ENCODE measurements at regions not wholly inside any gene's neighbourhood (a gene's known extent, or its start where the extent isn't known, plus 50 kb on each side); places are given as distances from the start of the nearest gene placed in this dataset.
"Not testable (repeated sequence)": the region's sequence is repeated elsewhere in the genome, so short reads cannot be mapped to it uniquely, and the experiment has no call there.

DNA sequence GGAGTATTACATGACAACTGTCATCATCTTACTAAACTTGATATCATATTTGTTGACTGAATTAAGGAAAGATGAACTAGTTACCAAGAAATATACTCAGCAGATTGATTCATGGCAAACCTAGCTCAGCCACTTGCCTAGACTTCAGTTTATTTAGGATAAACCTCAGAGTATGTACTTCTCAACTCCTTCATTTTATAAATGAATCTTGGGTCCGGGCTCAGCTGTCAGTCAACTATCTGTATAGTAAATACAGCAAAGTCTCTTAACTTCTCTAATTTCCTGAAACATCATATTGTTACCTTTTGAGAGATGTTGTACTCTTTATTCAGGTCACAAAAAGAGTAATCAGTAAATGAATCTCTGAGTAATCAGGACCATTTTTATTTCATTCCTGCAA lies 211.0 kb upstream of the KLF14 start:
- no peak for DNase-seq (ENCODE audit: low read depth in 2 of 2)

DNA sequence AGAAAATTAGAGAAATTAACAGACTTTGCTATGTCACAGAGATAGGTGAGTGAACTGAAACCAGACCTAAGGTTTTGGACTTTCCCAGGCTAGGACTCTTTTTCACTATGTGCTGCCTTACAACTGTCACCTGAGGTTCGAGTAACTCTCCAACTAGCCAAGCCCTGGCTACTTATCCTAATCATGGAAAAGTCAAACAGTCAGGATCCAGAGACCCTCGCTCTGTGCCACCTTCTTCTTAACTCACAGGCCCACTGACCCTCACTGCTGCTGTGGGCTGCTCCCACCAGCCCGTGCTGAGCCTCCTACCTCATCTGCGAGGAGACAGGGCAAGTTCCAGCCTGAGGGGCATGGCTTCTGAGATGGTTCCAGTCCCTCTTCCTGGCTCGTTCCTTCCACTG lies 211.4 kb upstream of the KLF14 start:
- DNase-seq (ENCODE audit: low read depth in 2 of 2): no peak

DNA sequence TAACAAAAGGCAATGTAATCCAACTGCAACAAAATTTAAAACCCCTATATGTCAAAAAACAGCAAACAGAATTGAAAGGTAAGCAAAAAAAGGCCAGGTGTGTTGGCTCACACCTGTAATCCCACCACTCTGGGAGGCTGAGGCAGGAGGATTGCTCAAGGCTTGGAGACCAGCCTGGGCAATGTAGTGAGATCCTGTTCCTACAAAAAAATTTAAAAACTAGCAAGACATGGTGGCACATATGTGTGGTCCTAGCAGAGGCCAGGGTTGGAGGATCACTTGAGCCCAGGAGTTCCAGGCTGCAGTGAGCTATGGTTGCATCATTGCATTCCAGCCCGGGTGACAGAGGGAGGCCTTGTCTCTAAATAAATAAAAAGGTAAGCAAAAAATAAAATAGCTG lies 212.1 kb upstream of the KLF14 start:
- no peak for DNase-seq (ENCODE audit: low read depth in 2 of 2)

DNA sequence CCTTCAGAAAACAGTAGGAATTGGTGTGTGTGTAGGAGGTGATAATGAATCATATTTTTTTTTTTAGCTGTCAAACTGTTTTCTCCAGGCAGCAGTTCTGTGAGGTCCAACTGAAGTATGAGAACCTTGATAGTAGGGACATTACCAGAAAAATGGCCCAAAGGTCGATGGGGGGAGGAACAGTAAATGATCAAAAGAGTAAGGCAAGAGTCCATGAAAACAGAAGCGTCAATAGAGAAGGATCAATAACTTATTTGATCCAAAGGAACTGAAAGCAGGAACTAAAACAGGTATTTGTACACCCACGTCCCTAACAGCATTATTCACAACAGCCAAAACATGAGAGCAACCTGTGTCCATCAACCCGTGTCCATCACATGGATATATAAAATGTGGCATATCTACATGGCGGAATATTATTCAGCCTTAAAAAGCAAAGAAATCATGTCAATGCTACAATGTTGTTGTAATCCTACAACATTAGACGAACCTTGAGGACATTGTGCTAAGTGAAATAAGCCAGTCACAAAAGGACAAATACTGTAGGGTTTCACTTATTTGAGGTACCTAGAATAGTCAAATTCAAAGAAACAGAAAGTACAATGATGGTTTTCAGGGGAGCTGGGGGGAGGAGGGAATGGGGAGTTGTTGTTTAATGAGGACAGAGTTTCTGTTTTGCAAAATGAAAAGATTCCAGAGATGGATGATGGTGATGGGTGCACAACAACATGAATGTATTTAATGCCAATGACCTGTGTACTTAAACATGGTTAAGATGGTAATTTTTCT lies 214.0 kb upstream of the KLF14 start:
- DNase-seq (ENCODE audit: low read depth in 2 of 2): no peak

DNA sequence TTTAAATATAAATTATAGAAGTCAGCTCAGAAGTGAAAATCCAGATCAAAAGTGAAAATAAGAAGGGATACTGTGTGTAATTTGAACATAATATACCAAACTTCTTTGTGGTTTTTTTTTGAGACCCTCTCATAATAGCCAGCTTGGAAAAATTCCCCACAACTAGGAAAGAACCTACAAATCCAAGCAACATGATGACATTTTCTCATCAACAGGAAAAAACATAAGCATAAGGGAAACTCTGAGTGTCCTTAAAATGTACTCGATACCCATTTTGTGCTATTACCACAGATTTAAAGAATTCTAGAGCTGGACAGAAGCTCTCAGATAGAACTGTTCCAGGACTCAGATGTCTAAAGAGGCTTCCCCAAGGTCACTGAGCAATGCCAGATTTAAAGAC lies 214.8 kb upstream of the KLF14 start:
- DNase-seq (ENCODE audit: low read depth in 2 of 2): no peak

DNA sequence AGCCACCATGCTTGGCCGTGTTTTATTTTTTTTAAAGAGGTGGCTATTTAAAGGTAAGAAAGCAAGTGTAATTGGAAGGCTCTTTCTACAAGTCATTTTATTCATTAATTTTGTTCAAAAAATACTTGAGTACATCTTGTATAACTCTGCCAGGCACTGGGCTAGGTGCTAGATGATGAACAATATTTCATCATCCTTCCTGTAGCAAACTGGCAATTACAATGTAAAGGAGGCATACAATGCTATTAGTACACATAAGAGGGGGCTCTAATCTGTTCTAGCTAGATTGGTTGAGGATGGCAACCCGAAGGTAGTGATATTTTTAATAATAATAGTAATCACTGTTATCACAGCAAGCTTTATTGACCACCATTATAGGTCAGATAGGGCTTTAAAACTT lies 215.5 kb upstream of the KLF14 start:
- no peak for DNase-seq (ENCODE audit: low read depth in 2 of 2)

DNA sequence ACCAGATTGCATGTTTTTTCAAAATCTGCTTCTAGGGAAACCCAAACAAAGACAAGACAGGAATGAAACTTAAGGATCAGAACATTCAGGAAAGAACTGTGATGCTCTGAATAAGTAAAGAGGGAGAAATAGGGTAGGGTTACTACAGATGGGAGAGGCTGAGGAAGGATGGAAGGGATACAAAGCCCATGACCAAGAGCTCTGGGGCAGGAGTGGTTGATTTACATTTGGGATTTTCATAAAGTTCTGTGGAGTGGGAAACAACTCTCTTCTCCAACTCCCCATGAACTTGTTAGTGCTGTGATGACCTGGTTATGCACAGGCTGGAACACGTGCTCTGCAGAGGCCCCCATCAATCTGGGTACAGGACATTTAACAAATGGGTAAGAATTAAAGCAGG lies 216.0 kb upstream of the KLF14 start:
- no peak for DNase-seq (ENCODE audit: low read depth in 2 of 2)

DNA sequence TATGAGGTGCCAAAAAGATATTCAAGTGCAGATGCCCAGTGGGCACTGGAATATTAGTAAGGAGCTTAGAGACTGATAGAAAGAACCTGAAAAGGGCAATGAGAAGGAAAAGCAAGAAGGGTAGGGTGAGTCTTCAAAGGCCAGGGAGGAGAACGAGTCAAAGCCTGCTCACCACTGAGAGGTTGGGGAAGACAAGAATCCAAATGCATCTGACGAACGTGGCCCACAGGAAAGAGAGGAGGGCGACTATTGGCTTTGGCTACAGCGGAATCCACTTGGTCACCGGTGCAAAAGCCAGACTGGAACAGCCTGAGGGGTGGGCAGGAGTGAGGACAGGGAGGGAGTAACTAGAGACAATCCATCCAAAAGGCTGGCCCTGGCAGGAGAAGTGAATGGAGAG lies 216.7 kb upstream of the KLF14 start:
- DNase-seq (ENCODE audit: low read depth in 2 of 2): no peak

DNA sequence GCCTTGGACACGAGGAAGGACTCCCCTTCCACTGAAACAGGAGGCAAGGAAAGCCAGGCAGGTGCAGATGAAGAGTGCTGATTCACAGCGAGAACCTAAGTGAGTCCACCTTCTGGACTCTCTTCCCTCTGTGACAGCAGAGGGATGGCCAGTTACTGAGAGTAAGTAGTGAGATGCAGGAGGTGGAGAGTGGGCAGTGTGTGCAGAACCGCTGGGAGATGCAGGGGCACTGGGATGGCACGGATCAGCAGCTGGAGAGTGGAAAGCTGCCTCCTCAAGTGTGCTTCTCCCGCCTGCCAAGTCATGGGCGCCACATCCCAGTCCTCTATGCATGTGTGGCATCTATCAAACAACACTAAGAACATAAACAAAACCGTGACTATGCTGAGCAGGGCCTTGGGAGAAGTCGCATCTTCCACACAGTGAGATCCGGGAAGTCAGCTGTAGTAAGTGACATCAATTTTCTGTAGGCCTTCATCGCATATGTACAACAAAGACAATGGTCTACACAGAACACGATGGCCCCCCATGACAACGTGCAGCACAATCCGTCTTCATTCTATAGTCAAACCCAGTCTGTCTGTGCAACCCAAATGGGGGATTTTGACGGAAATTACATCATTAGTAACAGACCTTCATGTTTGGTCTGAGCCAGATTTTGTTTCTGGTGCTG lies 217.4 kb upstream of the KLF14 start:
- DNase-seq (ENCODE audit: low read depth in 2 of 2): no peak

DNA sequence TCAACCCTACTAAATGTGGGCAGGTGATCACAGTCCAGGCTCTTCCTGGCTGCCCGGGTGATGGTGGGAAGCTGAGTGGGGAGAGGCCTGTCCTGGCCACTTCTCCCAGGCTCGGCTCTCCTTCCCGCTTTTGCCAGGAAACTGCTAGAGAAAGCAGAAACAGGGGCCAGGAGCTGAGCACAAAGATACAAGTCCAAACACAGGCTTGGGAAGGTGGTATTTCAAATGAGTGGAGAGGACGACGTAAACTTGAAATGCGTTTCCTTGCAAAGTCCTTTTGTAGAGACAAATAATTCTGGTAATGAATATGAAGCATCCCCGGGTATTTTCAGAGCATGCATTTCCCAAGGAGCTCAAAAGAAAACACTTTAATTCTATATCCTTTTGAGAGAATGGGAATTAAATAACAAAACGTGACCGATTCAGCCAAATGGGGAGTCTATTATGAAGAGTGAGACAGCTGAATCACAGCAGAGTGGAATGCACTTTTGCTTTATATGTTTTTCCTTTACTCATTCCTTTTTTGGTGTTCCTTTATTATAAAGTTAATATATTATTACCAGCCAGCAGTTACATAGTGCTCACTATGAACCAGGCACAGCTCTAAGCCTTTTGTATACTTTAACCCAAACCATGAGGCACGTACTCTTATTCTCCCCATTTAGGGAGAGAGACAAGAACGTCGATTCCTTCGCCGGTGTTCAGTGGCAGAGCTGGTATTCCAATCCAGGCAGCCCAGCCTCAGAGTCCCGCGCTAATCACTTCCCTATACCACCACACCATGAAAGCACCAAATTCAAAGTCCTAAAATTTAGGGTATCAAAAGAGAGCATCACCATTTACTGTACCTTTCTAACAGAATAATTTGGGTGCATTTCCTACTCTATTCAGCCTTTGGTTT lies 218.2 kb upstream of the KLF14 start:
- DNase-seq (ENCODE audit: low read depth in 2 of 2): no peak

DNA sequence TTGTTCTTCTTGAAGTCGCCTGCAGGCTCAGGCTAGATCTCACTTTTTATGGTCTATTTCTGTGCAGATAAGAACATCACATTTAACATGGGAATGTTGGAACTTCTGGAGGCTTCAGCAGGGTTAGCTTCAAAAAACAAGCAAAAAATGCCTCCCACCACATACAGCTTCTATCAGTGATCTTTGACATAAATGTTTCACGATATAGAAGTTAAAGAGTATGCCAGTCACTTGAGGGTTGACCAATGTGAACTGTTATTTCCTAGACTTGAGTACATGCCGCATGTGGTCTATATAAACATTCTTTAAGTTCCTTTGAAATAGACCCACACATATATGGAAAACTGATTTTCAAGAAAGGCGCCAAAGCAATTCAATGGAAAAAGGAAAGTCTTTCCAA lies 219.2 kb upstream of the KLF14 start:
- DNase-seq (ENCODE audit: low read depth in 2 of 2): no peak

DNA sequence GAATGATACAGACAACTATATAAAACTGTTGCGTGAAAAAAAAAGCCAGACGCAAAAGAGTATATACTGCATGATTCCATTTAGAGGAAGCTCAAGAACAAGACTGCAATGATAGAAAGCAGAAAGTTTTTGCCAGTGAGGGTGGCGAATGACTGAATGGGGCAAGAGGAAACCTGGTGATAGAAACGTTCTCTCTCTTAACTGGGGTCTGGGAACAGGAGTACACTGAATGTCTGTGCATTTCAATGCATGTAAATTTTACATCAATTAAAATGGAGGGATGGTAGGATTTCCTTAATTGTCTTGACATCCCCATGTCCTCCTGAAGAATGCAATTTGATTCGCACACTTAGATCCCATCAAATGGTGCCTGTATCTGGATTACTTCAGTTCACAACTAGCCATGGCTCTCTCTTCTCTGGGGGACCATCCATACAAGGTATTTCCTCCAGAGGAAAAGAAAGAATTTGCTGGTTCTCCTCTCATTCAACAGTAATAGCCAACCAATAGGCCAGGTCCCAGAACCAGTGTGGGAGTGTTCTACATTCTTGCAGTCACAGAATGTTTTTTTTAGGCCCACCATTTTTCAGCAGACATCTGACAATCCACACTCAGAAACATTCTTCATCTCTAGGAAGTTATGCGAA lies 221.0 kb upstream of the KLF14 start:
- DNase-seq (ENCODE audit: low read depth in 2 of 2): no peak

DNA sequence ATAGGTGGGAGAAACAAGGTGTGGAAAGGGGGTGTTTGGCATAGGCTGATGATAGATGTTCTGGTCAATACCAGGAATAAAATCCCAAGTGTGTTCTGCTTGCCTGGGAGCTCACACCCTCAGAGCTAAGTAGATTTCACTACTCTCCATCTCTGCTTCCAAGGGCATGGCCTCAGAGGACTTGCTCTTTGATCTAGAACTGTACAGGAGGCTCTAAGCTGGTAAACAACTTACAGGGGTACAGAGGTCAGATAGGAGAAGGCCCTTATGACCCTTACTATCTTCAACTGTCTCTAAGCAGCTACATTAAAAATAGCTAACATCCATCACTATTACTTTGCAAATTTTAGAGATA lies 221.5 kb upstream of the KLF14 start:
- no peak for DNase-seq (ENCODE audit: low read depth in 2 of 2)

DNA sequence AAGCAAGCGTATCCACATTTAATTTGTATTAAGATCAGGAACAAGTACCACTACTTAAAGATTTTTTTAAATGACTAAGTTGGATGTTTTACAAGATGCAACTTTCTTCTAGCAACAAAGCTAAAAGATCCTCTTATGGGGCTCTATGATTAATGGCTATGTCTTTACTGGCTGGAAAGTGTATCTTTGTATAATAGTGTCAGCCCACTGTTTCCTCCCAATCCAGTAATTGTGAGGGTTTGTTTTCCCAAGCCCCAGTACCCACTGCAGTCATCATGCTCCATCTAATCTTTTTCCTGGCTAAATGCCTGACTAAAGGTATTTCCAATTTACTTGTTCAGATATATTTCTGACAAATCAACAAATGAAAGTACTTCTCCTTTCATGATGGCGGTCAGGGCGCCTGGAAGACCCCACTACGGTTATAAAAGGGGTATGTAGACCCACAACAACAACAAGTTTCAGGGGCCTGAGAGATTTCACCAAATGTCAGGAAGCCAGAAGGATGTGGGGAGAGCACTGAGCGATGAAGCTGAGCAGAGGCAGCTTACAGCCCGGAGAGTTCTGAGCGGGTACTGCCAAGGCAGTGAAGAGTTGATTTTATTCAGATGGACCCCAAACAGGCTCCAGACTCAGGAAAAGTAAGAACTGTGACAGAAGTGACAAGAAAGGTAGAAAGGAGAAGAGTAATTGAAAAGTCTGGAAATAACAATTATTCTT lies 222.6 kb upstream of the KLF14 start:
- DNase-seq (ENCODE audit: low read depth in 2 of 2): no peak

DNA sequence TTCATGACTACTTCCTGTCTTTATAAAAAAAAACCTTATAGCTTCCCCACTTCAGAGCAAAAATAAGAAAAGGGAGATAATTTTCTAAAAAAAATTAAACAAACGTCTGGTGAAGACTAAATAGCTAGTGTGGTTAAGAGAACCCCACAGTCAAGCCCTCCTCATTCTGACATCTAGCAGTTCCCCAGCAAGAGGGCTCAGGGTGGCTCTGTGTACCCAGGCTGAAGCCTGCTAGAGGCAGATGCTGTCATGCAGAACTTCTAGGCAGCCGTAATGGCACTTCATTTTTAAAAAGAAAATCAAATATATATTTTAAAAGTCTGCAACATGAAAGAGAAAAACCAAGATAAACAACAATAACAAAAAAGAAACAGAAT lies 223.1 kb upstream of the KLF14 start:
- no peak for DNase-seq (ENCODE audit: low read depth in 2 of 2)

DNA sequence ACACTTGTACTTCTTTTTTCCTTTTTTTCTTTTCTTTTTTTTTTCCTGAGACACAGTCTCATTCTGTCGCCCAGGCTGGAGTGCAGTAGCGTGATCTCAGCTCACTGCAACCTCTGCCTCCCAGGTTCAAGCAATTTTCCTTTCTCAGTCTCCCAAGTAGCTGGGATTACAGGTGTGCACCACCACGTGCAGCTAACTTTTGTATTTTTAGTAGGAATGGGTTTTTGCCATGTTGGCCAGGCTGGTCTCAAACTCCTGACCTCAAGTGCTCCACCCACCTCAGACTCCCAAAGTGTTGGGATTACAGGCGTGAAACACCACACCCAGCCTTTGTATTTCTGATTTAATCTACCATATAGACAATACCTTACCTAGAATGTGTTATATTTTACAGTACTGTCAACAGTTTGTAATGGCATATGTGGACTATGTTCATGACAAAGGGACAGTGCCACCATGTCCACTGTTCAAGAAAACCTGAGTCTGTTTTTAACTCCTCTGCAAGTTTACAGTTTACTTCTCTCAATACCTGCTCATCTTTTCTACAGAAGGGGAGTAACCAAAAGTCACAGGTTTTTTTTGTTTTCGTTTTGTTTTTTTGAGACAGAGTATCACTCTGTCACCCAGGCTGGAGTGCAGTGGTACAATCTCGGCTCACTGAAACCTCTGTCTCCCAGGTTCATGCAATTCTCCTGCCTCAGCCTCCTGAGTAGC lies 223.9 kb upstream of the KLF14 start:
- DNase-seq (ENCODE audit: low read depth in 2 of 2): not testable (repeated sequence)

DNA sequence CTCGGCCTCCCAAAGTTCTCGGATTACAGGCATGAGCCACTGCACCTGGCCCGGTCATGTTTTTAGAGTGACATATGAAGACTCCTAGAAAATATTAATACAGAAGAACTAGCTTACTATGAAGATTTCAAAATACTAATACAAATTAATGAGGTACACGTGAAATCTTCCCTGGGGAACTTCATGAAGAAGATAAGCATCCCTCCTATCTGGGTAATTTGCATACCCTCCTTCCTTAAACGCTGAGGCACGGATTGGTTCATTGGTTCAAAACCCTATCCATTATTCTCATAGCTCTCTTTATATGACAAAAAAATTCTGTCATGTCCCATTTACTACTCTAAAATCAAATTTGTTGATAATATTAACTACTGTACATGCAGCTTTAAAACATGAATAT lies 224.8 kb upstream of the KLF14 start:
- no peak for DNase-seq (ENCODE audit: low read depth in 2 of 2)

DNA sequence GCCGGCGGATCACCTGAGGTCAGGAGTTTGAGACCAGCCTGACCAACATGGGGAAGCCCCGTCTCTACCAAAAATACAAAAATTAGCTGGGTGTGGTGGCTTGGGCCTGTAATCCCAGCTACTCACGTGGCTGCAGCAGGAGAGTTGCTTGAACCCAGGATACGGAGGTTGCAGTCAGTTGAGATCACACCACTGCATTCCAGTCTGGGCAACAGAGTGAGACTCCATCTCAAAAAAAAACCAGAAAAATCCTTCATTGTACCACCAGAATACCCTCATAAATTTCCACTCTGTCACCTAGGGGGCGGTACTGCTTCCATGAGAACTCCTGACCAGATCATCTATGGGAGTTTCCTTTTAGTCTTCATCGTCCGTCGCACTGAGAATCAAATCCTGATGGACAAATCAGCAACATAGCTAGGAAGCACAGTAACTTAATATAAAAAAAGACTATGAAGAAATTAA lies 225.8 kb upstream of the KLF14 start:
- DNase-seq (ENCODE audit: low read depth in 2 of 2): no peak

DNA sequence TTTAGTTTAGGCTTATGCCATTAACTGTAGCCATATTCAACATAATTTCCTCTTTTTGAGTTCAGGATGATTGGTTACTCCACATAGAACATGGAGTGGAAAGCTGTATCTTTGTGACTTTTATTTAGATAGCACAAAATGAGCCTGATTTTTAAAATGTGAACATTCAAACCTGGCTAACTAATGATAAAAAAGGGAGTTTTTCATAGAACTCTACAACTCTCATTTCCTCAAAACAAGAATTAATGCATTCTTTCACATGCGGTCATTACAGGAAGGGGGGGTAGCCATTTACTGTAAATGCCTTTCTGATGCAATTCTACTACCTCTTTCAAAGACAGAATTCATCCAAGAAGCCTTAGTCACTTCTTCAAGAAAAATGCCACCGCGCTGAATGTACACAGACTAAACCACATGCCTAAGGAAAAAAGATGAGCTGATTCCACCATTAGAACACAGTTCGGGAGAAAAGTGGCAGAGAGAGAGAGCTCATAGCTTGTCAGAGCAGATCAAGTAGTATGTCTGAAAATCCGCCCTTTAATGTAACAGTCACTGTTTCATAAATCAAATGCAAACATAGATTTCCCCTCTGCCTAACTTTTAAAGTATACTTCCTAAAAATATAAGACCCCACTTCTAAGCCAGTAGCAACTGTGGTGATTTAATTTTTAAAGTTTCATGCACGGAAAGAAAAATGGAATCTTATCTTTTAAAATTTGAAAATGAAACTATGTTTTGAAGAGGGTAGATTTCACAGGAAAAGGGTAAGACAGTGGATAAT lies 226.4 kb upstream of the KLF14 start:
- DNase-seq (ENCODE audit: low read depth in 2 of 2): no peak

DNA sequence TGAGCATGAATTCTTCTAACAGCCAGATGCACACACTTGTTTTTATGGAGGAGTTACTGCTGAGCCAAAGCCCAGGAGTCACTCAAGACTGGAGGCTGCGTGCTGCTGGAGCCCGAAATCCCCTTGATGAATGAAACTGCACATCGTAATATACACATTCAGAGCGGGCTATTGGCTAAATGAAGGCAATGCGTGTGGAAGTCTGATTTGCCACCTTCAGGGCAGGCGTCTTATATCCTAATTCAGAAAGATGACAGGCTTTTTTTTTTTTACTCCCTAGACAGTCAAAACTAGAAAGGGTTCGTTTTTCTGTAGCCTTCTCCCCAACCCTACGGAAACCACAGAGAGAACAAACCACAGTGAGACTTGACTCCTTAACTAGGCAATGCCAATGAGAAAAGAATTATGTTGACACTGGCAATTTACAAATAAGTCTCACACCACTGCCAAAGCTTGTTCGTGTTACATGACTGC lies 227.2 kb upstream of the KLF14 start:
- no peak for DNase-seq (ENCODE audit: low read depth in 2 of 2)
